ENCODE measurements at regions not wholly inside any gene's neighbourhood (a gene's known extent, or its start where the extent isn't known, plus 50 kb on each side); places are given as distances from the start of the nearest gene placed in this dataset.
"Not testable (repeated sequence)": the region's sequence is repeated elsewhere in the genome, so short reads cannot be mapped to it uniquely, and the experiment has no call there.

GRCh38 chr2:55771612-55772011, 78.0 kb upstream of the PNPT1 start:
- no peak for DNase-seq

- no peak for DNase-seq
These were observed 75.3 kb upstream of the PNPT1 start for GRCh38 chr2:55768991-55769390.

- no peak for DNase-seq
These were observed 73.3 kb upstream of the PNPT1 start for GRCh38 chr2:55766947-55767346.

GRCh38 chr2:55765708-55766107, 72.1 kb upstream of the PNPT1 start:
- not testable (repeated sequence) for DNase-seq

- no peak for DNase-seq
These were observed 70.1 kb upstream of the PNPT1 start for GRCh38 chr2:55763721-55764120.

- no peak for DNase-seq
These were observed 67.9 kb upstream of the PNPT1 start for GRCh38 chr2:55761526-55761925.

GRCh38 chr2:55761024-55761423, 67.4 kb upstream of the PNPT1 start:
- DNase-seq = no peak

- DNase-seq = no peak
These were observed 66.5 kb upstream of the PNPT1 start for GRCh38 chr2:55760125-55760524.

- no peak for DNase-seq
These were observed 65.8 kb upstream of the PNPT1 start for GRCh38 chr2:55759271-55759921.

- DNase-seq = no peak
These were observed 58.3 kb upstream of the PNPT1 start for GRCh38 chr2:55751966-55752365.

GRCh38 chr2:55743583-55743982, 49.9 kb upstream of the PNPT1 start:
- no peak for DNase-seq
